ENCODE measurements at regions not wholly inside any gene's neighbourhood (a gene's known extent, or its start where the extent isn't known, plus 50 kb on each side); places are given as distances from the start of the nearest gene placed in this dataset.

DNA sequence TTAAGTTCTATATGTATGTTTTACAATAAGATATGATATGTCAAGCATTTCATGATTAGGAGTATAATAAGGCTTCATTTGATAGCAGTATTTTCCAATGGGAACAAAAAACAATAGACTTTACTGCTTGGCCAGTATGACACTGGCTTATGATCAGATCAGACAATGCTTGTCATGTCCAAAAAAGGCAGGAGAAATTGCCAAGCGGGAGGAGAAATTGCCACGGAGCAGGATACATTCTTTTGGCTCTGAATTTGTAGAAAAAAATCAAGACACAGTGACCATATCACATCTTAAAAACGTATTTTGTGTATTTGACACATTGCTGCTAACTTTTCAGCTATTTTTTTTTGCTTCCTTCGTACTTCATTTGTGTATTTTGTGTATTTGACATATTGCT is 404.1 kb downstream of the CNTNAP4 start:
- no peak for TF ChIP-seq EZH2phosphoT487 (IDR thresholded peaks at IDR 0.05; ENCODE audit: insufficient read depth, low read depth)
- no peak for TF ChIP-seq EZH2 (IDR thresholded peaks at IDR 0.05; ENCODE audit: insufficient read depth, poor library complexity, severe bottlenecking)
